Amniotic stem cell (primary cell): ENCODE measurements at regions not wholly inside any gene's neighbourhood (a gene's known extent, or its start where the extent isn't known, plus 50 kb on each side); places are given as distances from the start of the nearest gene placed in this dataset.

Source experiments
- DNase-seq: peaks from one replicate; lab custom pipeline; 2025; lab: John Stamatoyannopoulos, UW

DNA sequence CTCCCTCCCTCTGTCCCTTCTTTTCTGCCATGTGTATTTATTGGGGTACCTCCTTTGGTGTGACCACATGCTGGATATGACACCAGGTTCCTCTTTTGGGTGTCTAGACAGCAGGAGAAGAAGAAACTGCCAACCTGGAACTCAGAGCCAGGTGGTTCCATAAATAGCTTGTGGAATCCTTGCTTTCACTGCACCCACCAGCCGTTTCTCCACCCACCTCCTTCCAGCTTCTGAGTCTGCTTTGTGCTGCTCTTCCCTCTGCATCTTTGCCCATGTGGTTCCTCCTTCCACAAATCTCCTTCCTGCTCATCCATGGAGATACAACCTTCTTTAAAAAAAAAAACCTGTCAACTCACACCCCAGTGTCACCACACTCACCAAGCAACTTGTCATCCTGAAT, 80.2 kb upstream of the SKOR2 start:
- DNase-seq: no peak

DNA sequence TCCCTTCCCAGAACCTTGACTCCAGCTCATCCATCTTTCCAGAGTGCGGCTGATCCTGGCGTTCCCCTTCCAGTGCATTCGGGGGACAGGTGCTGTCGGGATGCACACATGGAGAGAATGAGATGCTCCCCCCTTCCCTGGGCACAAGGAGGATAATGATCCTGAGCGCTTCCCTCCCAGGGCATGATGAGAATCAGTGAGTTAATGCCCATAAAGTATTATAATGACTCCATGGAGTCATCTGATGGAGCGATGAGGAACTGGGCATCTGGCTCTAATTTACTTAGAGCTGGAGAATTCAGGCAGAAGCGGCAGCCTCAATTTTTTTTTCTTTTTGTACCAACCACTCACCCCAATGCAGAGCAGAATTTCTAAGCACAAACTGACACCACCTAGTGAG, 79.6 kb upstream of the SKOR2 start:
- DNase-seq: no peak

GRCh38 chr18:47323158-47323557, 71.7 kb upstream of the SKOR2 start:
- no peak for DNase-seq

DNA sequence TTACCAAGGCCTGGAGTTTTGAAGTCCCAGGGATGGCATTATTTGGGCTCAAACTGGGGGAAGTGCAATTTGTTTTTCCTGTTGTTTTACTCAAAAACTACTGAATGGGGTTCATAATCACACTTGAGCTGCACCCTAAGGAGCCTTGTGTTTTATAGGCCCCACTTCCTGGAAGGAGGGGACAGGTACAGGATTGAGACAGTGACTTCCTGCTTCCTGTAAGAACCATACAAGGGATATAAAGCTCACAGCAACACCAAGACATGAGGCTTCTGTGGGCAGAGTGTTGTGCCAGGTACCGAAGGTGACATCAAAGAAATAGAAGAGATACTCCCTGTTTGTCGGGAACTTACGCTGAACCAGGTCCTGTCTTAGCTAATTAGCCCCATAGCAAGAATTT, 70.4 kb upstream of the SKOR2 start:
- no peak for DNase-seq

- DNase-seq: no peak
Measured at GRCh38 chr18:47317824-47318508, 66.5 kb upstream of the SKOR2 start.

DNA sequence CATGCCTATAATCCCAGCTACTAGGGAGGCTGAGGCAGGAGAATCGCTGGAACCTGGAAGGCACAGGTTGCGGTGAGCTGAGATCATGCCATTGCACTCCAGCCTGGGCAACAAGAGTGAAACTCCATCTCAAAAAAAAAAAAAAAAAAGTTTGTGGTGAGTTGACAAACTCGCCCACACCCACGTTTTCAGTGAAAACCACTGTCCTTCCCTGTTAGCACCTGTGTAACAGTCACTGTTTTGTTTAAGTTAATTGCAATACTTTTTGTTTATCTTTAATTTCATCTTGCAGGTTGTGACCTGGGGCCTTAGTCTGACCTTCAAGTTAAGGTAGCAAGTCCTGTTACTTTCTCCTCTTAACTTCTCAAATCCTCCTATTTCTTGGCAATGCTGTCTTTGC, 65.5 kb upstream of the SKOR2 start:
- no peak for DNase-seq

DNA sequence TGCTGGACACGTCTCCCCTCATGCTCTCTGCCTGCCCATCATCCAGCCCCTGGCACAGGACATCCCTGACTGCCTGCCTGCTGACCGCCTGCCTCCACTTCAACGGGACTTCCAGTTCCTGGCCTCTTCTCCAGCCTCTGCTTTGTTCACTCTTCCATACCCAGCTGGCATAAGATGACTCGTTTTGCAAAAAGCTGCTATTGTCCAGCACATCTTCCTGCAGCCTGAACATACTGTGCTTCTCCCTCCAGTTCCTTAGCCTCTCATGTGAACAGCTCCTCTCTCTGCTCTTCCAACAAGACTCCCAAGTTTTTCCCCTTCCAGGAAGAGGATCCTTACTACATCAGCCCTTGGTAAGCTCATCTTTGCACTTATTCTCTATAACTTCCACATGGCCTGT, 62.4 kb upstream of the SKOR2 start:
- DNase-seq: no peak

DNA sequence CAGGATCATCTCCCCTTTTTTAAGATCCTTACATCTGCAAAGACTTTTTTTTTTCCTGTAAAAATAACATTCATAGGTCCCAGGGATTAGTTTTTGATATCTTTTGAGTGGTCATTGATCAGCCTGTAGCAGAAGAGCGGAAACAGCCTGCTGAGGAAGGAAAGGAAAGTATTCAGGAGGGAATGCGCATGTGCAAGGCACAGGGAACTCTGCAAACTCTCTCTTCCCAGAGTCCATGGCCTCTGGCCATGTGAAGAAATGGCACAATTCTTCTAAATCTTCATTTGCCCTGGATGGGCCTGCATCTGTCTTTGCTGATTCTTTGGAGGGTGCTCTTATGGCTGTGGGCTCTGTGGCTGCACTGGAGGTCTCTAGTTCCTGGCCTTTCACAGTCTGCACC, 60.1 kb upstream of the SKOR2 start:
- no peak for DNase-seq
